GM12891 (cell line): ENCODE measurements at regions not wholly inside any gene's neighbourhood (a gene's known extent, or its start where the extent isn't known, plus 50 kb on each side); places are given as distances from the start of the nearest gene placed in this dataset.

Experiments
- POLR2A ChIP-seq: IDR thresholded peaks from 2 replicates; pipeline ENCODE4 v1.6.1; 2011; ENCODE audit warnings: low read depth, low read length, control low read depth
- TAF1 ChIP-seq: IDR thresholded peaks from 2 replicates; pipeline ENCODE4 v1.6.1; 2011; ENCODE audit warnings: low read depth, low read length, control low read depth

- TF ChIP-seq TAF1, result no peak
- TF ChIP-seq POLR2A, result no peak
Observed at GRCh38 chr1:60697204-60697994, 385.0 kb upstream of the NFIA start.
